ENCODE measurements at regions not wholly inside any gene's neighbourhood (a gene's known extent, or its start where the extent isn't known, plus 50 kb on each side); places are given as distances from the start of the nearest gene placed in this dataset.

DNA sequence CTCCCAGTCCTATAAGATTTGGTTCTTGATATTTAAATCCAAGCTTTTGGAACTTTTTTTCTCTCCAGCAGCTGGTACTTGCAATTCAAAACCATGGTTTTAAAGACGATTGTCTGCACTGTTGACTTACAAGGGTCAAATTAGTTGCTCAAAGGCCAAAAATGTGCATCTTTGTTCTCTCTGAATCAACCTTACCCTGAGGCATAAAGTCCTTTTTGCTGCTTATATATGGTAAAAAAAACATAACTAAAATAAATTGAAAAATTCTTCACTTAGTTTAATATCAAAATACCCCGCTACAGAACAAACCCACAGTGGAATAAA, 592.7 kb downstream of the XIRP2 start:
- TF ChIP-seq EZH2phosphoT487 (IDR thresholded peaks at IDR 0.05; ENCODE audit: insufficient read depth, low read depth) (no peak), EZH2 (IDR thresholded peaks at IDR 0.05; ENCODE audit: insufficient read depth, poor library complexity, severe bottlenecking) (no peak)
- WGBS, 2 experiments (ENCODE audit: low coverage in 1 of 2, low lambda C conversion rate in 2 of 2, missing lambda C conversion rate in 2 of 2): 56 to 59% methylated on average over 2 of the region's 2 CpGs
- Histone ChIP-seq H3K9me2 (ENCODE audit: insufficient read depth) (no peaks in the 10 kb centered on the region), H3K9me3 (ENCODE audit: low read depth) (no peaks in the 10 kb centered on the region), H3K4me2 (ENCODE audit: unreplicated experiment) (no peak overlapping the region), H3K79me2 (ENCODE audit: insufficient read depth) (no peaks in the 10 kb centered on the region), H2AFZ (no peak overlapping the region), H4K20me1 (ENCODE audit: insufficient read depth) (no peaks in the 10 kb centered on the region), H3K4me1 (ENCODE audit: insufficient read depth) (no peaks in the 10 kb centered on the region), H3K9ac (no peak overlapping the region), H3K27me3 (replicated peaks; ENCODE audit: insufficient read depth) (no peaks in the 10 kb centered on the region), H3F3A (ENCODE audit: insufficient read depth) (no peaks in the 10 kb centered on the region), H3K27ac (no peak overlapping the region), H3K4me3 (no peak overlapping the region), H3K36me3 (ENCODE audit: low read depth) (no peaks in the 10 kb centered on the region)
- DNase-seq: no peak
- in situ Hi-C loops (cut with MboI): no loop called here

DNA sequence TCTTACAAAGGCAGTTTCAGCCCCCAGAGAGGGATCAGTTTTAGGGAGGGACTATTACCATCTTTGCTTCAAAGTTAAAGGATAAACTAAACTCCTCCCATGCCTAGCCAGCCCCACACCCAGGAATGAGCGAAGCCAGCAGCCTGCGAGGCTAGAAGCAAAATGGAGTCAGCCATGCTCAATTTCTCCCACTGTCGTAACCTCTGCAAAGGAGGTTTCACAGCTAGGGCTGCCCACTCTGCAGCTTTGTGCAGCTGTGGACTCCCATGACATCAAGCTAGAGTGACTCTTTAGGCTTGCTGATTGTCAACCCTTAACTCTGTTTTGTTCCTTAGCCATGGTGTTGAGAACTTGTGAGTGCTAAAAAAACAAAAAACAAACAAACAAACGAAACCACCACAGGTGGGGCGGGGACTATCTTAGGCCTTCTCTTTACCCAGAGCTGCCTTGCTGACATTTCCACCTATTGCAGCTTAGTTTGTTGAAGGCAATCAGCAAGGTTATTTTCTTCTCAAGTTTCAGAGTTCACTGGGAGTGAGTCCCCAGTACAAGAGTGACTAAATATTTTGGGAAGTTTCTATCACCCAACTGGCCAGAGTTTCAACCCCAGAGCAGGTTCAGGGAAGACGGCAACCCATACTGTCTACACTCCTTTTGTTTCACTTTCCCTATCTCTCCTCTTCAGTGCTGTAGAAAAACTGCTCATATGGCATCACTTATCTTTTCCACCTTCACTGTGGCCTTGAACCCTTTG, 592.1 kb downstream of the XIRP2 start:
- Histone ChIP-seq H4K20me1 (ENCODE audit: insufficient read depth) (no peaks in the 10 kb centered on the region), H3K4me1 (ENCODE audit: insufficient read depth) (no peaks in the 10 kb centered on the region), H3F3A (ENCODE audit: insufficient read depth) (no peaks in the 10 kb centered on the region), H3K9me3 (ENCODE audit: low read depth) (no peaks in the 10 kb centered on the region), H3K9ac (no peak overlapping the region), H3K27ac (no peak overlapping the region), H3K36me3 (ENCODE audit: low read depth) (no peaks in the 10 kb centered on the region), H3K9me2 (ENCODE audit: insufficient read depth) (no peaks in the 10 kb centered on the region), H3K4me2 (ENCODE audit: unreplicated experiment) (no peak overlapping the region), H3K27me3 (replicated peaks; ENCODE audit: insufficient read depth) (no peaks in the 10 kb centered on the region), H2AFZ (no peak overlapping the region), H3K4me3 (no peak overlapping the region), H3K79me2 (ENCODE audit: insufficient read depth) (no peaks in the 10 kb centered on the region)
- in situ Hi-C loops (cut with MboI): no loop called here
- 50 to 56% methylated on average over 6 of the region's 6 CpGs for WGBS, 2 experiments (ENCODE audit: low coverage in 1 of 2, low lambda C conversion rate in 2 of 2, missing lambda C conversion rate in 2 of 2)
- no peak for TF ChIP-seq EZH2phosphoT487 (IDR thresholded peaks at IDR 0.05; ENCODE audit: insufficient read depth, low read depth)
- no peak for TF ChIP-seq EZH2 (IDR thresholded peaks at IDR 0.05; ENCODE audit: insufficient read depth, poor library complexity, severe bottlenecking)
- no peak for DNase-seq

- Histone ChIP-seq H3K9me2 (ENCODE audit: insufficient read depth) (no peaks in the 10 kb centered on the region), H3K27me3 (replicated peaks; ENCODE audit: insufficient read depth) (no peaks in the 10 kb centered on the region), H3K9me3 (ENCODE audit: low read depth) (no peaks in the 10 kb centered on the region), H4K20me1 (ENCODE audit: insufficient read depth) (no peaks in the 10 kb centered on the region), H3K36me3 (ENCODE audit: low read depth) (no peaks in the 10 kb centered on the region), H3K9ac (no peak overlapping the region), H3K4me2 (ENCODE audit: unreplicated experiment) (no peak overlapping the region), H2AFZ (no peak overlapping the region), H3K4me1 (ENCODE audit: insufficient read depth) (no peaks in the 10 kb centered on the region), H3K79me2 (ENCODE audit: insufficient read depth) (no peaks in the 10 kb centered on the region), H3F3A (ENCODE audit: insufficient read depth) (no peaks in the 10 kb centered on the region), H3K4me3 (no peak overlapping the region), H3K27ac (no peak overlapping the region)
- no peak for DNase-seq
- in situ Hi-C loops (cut with MboI): no loop called here
- TF ChIP-seq EZH2 (IDR thresholded peaks at IDR 0.05; ENCODE audit: insufficient read depth, poor library complexity, severe bottlenecking) (no peak), EZH2phosphoT487 (IDR thresholded peaks at IDR 0.05; ENCODE audit: insufficient read depth, low read depth) (no peak)
- 67 to 68% methylated on average over 3 of the region's 3 CpGs for WGBS, 2 experiments (ENCODE audit: low coverage in 1 of 2, low lambda C conversion rate in 2 of 2, missing lambda C conversion rate in 2 of 2)
Measured at GRCh38 chr2:167478196-167478595, 589.9 kb downstream of the XIRP2 start.

DNA sequence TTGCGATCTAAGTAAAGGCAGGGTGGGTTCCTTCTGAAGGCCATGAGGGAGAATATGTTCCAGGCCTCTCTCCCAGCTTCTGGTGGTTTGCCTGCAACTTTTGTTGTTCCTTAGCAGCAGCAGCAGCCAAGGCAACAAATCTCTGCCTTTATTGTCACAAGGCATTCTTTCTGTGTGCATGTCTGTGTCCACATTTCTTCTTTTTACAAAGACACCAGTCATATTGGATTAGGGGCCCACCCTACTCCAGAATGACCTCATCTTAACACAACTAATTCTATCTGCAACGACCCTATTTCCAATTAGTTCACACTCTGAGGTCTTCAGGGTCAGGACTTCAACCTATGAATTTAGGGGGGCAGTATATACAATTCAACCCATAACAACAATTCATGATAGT, 587.5 kb downstream of the XIRP2 start:
- Histone ChIP-seq H3K9me2 (ENCODE audit: insufficient read depth) (no peaks in the 10 kb centered on the region), H2AFZ (no peak overlapping the region), H3K9ac (no peak overlapping the region), H3K4me3 (no peak overlapping the region), H3K27me3 (replicated peaks; ENCODE audit: insufficient read depth) (no peaks in the 10 kb centered on the region), H3K4me2 (ENCODE audit: unreplicated experiment) (no peak overlapping the region), H3F3A (ENCODE audit: insufficient read depth) (no peaks in the 10 kb centered on the region), H3K4me1 (ENCODE audit: insufficient read depth) (no peaks in the 10 kb centered on the region), H4K20me1 (ENCODE audit: insufficient read depth) (no peaks in the 10 kb centered on the region), H3K79me2 (ENCODE audit: insufficient read depth) (no peaks in the 10 kb centered on the region), H3K27ac (no peak overlapping the region), H3K9me3 (ENCODE audit: low read depth) (no peaks in the 10 kb centered on the region), H3K36me3 (ENCODE audit: low read depth) (no peaks in the 10 kb centered on the region)
- DNase-seq: no peak
- in situ Hi-C loops (cut with MboI): no loop called here
- TF ChIP-seq EZH2phosphoT487 (IDR thresholded peaks at IDR 0.05; ENCODE audit: insufficient read depth, low read depth) (no peak), EZH2 (IDR thresholded peaks at IDR 0.05; ENCODE audit: insufficient read depth, poor library complexity, severe bottlenecking) (no peak)
- 40 to 44% methylated on average over 2 of the region's 2 CpGs for WGBS, 2 experiments (ENCODE audit: low coverage in 1 of 2, low lambda C conversion rate in 2 of 2, missing lambda C conversion rate in 2 of 2)

GRCh38 chr2:167471734-167472133, 583.5 kb downstream of the XIRP2 start:
- Histone ChIP-seq H3K9me3 (ENCODE audit: low read depth) (no peaks in the 10 kb centered on the region), H3K9ac (no peak overlapping the region), H3K4me1 (ENCODE audit: insufficient read depth) (no peaks in the 10 kb centered on the region), H4K20me1 (ENCODE audit: insufficient read depth) (no peaks in the 10 kb centered on the region), H3K4me3 (no peak overlapping the region), H3K4me2 (ENCODE audit: unreplicated experiment) (no peak overlapping the region), H3F3A (ENCODE audit: insufficient read depth) (no peaks in the 10 kb centered on the region), H3K79me2 (ENCODE audit: insufficient read depth) (no peaks in the 10 kb centered on the region), H2AFZ (no peak overlapping the region), H3K9me2 (ENCODE audit: insufficient read depth) (no peaks in the 10 kb centered on the region), H3K27me3 (replicated peaks; ENCODE audit: insufficient read depth) (no peaks in the 10 kb centered on the region), H3K36me3 (ENCODE audit: low read depth) (no peaks in the 10 kb centered on the region), H3K27ac (no peak overlapping the region)
- in situ Hi-C loops (cut with MboI): no loop called here
- no peak for TF ChIP-seq EZH2phosphoT487 (IDR thresholded peaks at IDR 0.05; ENCODE audit: insufficient read depth, low read depth)
- no peak for TF ChIP-seq EZH2 (IDR thresholded peaks at IDR 0.05; ENCODE audit: insufficient read depth, poor library complexity, severe bottlenecking)
- DNase-seq: no peak

Data from GM23248 (cell line).